ENCODE measurements at regions not wholly inside any gene's neighbourhood (a gene's known extent, or its start where the extent isn't known, plus 50 kb on each side); places are given as distances from the start of the nearest gene placed in this dataset.

DNA sequence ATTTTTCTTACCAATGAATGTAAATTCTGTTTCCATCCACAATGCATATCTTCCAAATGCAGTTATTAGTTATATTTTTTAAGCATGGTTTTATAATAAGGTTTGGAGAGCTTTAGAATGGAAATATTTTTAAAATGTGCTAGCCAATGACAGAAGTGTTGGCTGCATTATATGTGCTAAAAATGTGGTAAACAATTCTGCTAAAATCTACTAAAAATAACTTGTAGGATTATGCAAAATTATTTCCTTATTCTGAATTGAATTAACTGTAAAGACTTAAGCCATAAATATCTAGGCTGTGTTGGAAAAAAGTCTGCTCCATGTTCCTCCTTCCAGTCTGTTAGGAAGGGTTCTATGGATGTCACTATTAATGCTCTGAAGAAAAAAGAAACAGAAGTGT is 503.3 kb downstream of the PRR16 start:
- Histone ChIP-seq H3K27ac (no peak overlapping the region), H3K4me1 (no peaks in the 10 kb centered on the region), H3K27me3 (no peaks in the 10 kb centered on the region), H3K4me3 (no peak overlapping the region), H3K9me3 (no peaks in the 10 kb centered on the region), H3K36me3 (no peaks in the 10 kb centered on the region)
- ATAC-seq (no peak), DNase-seq (no peak)
- TF ChIP-seq, protein P1, sequence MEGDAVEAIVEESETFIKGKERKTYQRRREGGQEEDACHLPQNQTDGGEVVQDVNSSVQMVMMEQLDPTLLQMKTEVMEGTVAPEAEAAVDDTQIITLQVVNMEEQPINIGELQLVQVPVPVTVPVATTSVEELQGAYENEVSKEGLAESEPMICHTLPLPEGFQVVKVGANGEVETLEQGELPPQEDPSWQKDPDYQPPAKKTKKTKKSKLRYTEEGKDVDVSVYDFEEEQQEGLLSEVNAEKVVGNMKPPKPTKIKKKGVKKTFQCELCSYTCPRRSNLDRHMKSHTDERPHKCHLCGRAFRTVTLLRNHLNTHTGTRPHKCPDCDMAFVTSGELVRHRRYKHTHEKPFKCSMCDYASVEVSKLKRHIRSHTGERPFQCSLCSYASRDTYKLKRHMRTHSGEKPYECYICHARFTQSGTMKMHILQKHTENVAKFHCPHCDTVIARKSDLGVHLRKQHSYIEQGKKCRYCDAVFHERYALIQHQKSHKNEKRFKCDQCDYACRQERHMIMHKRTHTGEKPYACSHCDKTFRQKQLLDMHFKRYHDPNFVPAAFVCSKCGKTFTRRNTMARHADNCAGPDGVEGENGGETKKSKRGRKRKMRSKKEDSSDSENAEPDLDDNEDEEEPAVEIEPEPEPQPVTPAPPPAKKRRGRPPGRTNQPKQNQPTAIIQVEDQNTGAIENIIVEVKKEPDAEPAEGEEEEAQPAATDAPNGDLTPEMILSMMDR (IDR thresholded peaks at IDR 0.05), result no peak
- no peak for TF ChIP-seq POLR2A (IDR thresholded peaks at IDR 0.05)
- intact Hi-C loops (cut with DNase I), result no loop called here

DNA sequence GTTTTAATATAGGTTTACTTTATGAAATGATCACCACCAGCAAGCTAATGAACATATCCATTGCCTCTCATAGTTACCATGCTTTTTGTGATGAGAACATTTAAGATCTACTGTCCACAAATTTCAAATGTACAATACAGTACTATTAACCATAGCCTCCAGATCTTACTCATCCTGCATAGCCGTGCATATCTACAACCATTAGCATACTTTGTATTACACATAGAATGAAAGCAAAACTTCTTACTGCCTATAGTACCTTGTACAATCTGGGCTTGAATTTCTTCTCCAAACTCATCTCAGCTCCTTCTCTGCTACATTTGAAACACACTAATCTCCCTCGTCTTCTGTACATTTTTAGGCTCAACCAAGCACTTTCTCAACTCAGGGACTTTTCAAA is 510.6 kb downstream of the PRR16 start:
- H3K4me3 ChIP-seq, result no peak overlapping the region
- ATAC-seq (no peak), DNase-seq (no peak)
- WGBS, 4 donors, result 63 to 76% (median 72%) methylated on average over 2 of the region's 2 CpGs
- H3K4me1 ChIP-seq, result no peaks in the 10 kb centered on the region
- intact Hi-C loops (cut with DNase I), result no loop called here
- H3K36me3 ChIP-seq, result no peaks in the 10 kb centered on the region
- H3K27ac ChIP-seq, result no peak overlapping the region
- no peaks in the 10 kb centered on the region for H3K27me3 ChIP-seq
- TF ChIP-seq POLR2A (IDR thresholded peaks at IDR 0.05), result no peak
- no peaks in the 10 kb centered on the region for H3K9me3 ChIP-seq

DNA sequence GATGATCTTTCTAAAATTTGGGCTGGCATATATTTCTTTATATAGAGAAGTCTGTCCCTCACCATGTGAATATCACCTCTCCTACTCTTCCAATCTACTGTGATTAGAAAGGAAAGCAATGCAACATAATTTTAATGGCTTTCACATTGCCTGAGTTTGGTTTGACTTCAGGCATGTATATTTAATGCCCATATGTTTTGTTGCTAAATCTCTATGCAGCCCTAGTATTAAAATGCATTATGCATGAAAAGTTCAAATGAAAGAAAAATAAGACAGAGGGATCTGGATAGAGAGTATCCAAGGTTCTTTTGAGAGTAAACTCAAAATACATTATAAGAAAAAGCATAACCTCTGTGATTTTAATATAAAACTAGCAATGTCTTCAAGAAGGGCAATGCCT is 518.3 kb downstream of the PRR16 start:
- Histone ChIP-seq H3K36me3 (no peaks in the 10 kb centered on the region), H3K9me3 (no peaks in the 10 kb centered on the region), H3K4me1 (no peaks in the 10 kb centered on the region), H3K4me3 (no peak overlapping the region), H3K27ac (no peak overlapping the region), H3K27me3 (peaks cover 0 to 3% (median 0%) of the 10 kb centered on the region in 9 donors)
- intact Hi-C loops (cut with DNase I), result no loop called here
- DNase-seq, result no peak
- no peak for ATAC-seq
- TF ChIP-seq, protein P1 (IDR thresholded peaks at IDR 0.05), result no peak
- no peak for TF ChIP-seq POLR2A (IDR thresholded peaks at IDR 0.05)

DNA sequence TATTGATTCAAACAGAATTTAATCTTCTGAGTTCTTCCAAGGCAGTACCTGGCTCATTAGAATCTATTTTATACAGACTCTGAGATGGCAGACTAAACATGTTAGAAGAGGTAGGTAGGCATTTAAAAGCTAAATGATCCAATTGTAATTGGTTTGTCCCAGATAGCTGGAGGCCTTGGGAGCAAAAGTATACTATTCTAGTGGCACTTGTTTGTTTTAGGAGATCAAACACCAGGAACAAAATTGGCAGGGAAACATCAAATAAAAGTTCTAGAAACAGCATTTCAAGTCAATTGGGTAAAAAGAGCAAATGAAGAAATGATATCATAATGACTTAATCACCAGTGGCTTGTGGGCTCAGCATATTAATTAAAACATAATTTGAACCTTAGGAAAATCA is 521.4 kb downstream of the PRR16 start:
- ATAC-seq (no peak), DNase-seq (no peak)
- no peak overlapping the region for H3K4me3 ChIP-seq
- intact Hi-C loops (cut with DNase I), result no loop called here
- peaks cover 0 to 6% (median 0%) of the 10 kb centered on the region in 9 donors for H3K27me3 ChIP-seq
- H3K9me3 ChIP-seq, result no peaks in the 10 kb centered on the region
- H3K27ac ChIP-seq, result no peak overlapping the region
- no peak for TF ChIP-seq POLR2A (IDR thresholded peaks at IDR 0.05)
- TF ChIP-seq, protein P1 (IDR thresholded peaks at IDR 0.05), result no peak
- H3K36me3 ChIP-seq, result no peaks in the 10 kb centered on the region
- H3K4me1 ChIP-seq, result no peaks in the 10 kb centered on the region

DNA sequence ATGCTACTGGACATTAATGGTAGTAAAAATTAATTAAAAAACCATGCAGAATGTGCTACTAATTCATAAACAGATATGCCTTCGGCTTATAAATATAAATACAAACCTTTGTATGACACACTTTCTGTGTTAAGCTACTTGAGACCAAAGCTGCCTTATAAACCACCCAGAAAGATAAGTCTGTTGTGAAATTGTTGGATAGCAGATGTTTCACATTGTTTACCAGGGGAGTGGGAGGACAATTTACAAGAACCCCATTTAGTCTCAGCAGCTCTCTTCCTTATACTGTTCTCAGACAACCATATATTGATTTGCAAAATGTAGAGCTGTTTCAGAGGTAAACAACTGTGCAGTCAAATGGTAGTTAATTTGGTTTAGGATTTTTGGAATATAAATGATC is 524.4 kb downstream of the PRR16 start:
- TF ChIP-seq, protein P1 (IDR thresholded peaks at IDR 0.05), result no peak
- no peak for TF ChIP-seq POLR2A (IDR thresholded peaks at IDR 0.05)
- Histone ChIP-seq H3K4me1 (no peaks in the 10 kb centered on the region), H3K9me3 (no peaks in the 10 kb centered on the region), H3K27ac (no peak overlapping the region), H3K4me3 (no peak overlapping the region), H3K27me3 (peaks cover 0 to 9% (median 0%) of the 10 kb centered on the region in 9 donors), H3K36me3 (no peaks in the 10 kb centered on the region)
- intact Hi-C loops (cut with DNase I), result no loop called here
- WGBS, 4 donors, result 68 to 84% (median 71%) methylated on average over 1 of the region's 1 CpG
- no peak for ATAC-seq
- DNase-seq, result no peak

All from heart left ventricle (tissue), 16 donors.